ENCODE measurements at regions not wholly inside any gene's neighbourhood (a gene's known extent, or its start where the extent isn't known, plus 50 kb on each side); places are given as distances from the start of the nearest gene placed in this dataset.

DNA sequence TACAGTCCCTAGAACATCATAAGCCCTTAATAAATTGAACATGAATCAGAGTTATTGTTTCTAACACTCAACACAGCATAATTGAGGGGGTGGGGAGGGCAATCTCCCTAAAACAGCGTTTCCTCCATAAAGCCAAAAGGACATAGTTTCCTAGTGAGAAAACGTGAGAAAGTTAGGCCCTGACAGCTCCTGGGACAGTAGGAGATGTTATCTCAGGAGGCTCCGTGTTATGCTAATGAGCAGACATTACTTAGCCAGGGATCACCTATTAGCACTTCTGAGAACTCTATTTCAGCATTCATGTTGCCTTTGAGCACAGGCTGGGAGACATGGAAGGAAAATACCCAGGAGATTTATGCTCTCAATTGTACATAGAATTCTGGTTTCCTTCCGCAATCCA lies 229.1 kb upstream of the ADAMTS9 start:
- TF ChIP-seq EP300 (IDR thresholded peaks at IDR 0.05; ENCODE audit: borderline replicate concordance in 1 of 2, control insufficient read depth in 1 of 2, low read depth in 2 of 2, low read length in 2 of 2) = no peak
- no peak for TF ChIP-seq CBFB (IDR thresholded peaks at IDR 0.05; ENCODE audit: low read depth)
- TF ChIP-seq, protein P1, sequence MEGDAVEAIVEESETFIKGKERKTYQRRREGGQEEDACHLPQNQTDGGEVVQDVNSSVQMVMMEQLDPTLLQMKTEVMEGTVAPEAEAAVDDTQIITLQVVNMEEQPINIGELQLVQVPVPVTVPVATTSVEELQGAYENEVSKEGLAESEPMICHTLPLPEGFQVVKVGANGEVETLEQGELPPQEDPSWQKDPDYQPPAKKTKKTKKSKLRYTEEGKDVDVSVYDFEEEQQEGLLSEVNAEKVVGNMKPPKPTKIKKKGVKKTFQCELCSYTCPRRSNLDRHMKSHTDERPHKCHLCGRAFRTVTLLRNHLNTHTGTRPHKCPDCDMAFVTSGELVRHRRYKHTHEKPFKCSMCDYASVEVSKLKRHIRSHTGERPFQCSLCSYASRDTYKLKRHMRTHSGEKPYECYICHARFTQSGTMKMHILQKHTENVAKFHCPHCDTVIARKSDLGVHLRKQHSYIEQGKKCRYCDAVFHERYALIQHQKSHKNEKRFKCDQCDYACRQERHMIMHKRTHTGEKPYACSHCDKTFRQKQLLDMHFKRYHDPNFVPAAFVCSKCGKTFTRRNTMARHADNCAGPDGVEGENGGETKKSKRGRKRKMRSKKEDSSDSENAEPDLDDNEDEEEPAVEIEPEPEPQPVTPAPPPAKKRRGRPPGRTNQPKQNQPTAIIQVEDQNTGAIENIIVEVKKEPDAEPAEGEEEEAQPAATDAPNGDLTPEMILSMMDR (IDR thresholded peaks at IDR 0.05 in 2 of 3, conservative IDR thresholded peaks at IDR 0.05 in 1 of 3; ENCODE audit: control insufficient read depth in 2 of 3, extremely low read depth in 1 of 3, insufficient read depth in 1 of 3, low read depth in 3 of 3, low read length in 3 of 3) = no peak
- TF ChIP-seq, protein P2, sequence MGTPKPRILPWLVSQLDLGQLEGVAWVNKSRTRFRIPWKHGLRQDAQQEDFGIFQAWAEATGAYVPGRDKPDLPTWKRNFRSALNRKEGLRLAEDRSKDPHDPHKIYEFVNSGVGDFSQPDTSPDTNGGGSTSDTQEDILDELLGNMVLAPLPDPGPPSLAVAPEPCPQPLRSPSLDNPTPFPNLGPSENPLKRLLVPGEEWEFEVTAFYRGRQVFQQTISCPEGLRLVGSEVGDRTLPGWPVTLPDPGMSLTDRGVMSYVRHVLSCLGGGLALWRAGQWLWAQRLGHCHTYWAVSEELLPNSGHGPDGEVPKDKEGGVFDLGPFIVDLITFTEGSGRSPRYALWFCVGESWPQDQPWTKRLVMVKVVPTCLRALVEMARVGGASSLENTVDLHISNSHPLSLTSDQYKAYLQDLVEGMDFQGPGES (IDR thresholded peaks at IDR 0.05) = no peak
- no peak for TF ChIP-seq ZNF274 (IDR thresholded peaks at IDR 0.05; ENCODE audit: insufficient read depth, insufficient read length)
- TF ChIP-seq ESRRA (IDR thresholded peaks at IDR 0.05; ENCODE audit: low read length) = no peak
- TF ChIP-seq POLR2A (IDR thresholded peaks at IDR 0.05; ENCODE audit: low read depth, low read length) = no peak
- TF ChIP-seq HCFC1 (IDR thresholded peaks at IDR 0.05; ENCODE audit: low read length) = no peak

All from GM12878 (cell line).